GM06990 (cell line): ENCODE measurements at regions not wholly inside any gene's neighbourhood (a gene's known extent, or its start where the extent isn't known, plus 50 kb on each side); places are given as distances from the start of the nearest gene placed in this dataset.

Source experiments
- DNase-seq: peaks from one replicate; pipeline ENCODE4 v3.0.0-alpha.2; 2011; ENCODE audit not compliant: insufficient read length; ENCODE audit errors: extremely low read depth
- H3K27me3 ChIP-seq: replicated peaks from 2 replicates; pipeline ENCODE4 v1.6.0; 2011; ENCODE audit warnings: low read length; ENCODE audit not compliant: control insufficient read depth, insufficient read depth
- H3K36me3 ChIP-seq: 2 replicates; pipeline ENCODE4 v1.5.1; 2011; ENCODE audit warnings: low read length; ENCODE audit not compliant: control insufficient read depth, insufficient read depth
- H3K4me3 ChIP-seq: replicated peaks from 2 replicates; pipeline ENCODE4 v1.5.1; 2011; ENCODE audit warnings: low read depth, mild to moderate bottlenecking, control low read depth, low read length
- TF ChIP-seq, protein P1 (sequence below): IDR thresholded peaks from 2 replicates; pipeline ENCODE4 v1.5.1; 2011; ENCODE audit warnings: low read length, control low read depth, mild to moderate bottlenecking, inconsistent platforms; ENCODE audit not compliant: insufficient read depth, poor library complexity, severe bottlenecking

DNA sequence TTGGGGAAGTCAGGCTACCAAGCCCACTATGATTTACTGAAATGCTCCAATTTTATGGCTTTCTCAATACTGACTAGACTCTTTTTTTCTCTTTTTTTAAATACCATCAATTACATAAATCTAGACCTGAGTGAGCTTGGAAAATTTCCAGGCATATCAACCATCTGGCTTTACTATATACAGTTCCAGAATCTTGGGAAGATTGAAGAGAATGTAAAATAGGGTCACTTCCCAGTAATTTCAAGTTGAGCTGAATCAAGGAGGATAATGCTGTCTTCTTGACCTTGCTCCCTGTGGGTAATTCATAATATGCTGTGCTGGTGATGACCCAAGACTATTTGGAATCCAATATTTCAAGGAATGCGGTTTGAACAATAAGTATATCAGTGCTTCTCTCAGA is 108.1 kb downstream of the MAP3K21 start:
- H3K4me3 ChIP-seq, result no peak overlapping the region
- TF ChIP-seq, protein P1, sequence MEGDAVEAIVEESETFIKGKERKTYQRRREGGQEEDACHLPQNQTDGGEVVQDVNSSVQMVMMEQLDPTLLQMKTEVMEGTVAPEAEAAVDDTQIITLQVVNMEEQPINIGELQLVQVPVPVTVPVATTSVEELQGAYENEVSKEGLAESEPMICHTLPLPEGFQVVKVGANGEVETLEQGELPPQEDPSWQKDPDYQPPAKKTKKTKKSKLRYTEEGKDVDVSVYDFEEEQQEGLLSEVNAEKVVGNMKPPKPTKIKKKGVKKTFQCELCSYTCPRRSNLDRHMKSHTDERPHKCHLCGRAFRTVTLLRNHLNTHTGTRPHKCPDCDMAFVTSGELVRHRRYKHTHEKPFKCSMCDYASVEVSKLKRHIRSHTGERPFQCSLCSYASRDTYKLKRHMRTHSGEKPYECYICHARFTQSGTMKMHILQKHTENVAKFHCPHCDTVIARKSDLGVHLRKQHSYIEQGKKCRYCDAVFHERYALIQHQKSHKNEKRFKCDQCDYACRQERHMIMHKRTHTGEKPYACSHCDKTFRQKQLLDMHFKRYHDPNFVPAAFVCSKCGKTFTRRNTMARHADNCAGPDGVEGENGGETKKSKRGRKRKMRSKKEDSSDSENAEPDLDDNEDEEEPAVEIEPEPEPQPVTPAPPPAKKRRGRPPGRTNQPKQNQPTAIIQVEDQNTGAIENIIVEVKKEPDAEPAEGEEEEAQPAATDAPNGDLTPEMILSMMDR, result no peak
- H3K27me3 ChIP-seq, result no peaks in the 10 kb centered on the region
- DNase-seq, result no peak
- no peaks in the 10 kb centered on the region for H3K36me3 ChIP-seq

DNA sequence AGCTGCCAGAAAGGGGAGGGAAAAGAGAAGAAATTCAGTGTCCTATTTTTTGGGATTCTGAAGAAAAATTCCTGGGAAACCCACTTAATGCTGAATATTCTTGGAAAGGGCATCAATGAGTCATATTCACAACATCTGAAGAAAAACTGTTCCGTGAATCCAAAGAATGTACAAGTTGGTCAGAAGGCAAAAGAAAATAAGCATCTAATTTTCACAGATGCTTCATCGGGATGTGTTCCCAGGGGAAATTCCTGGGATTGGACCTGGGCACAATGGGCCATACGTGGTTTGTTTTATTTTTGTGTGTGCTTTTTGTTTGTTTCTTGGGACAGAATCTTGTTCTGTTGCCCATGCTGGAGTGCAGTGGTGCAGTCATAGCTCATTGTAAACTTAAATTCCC is 112.2 kb downstream of the MAP3K21 start:
- DNase-seq, result no peak

GRCh38 chr1:233440951-233441401 is 113.5 kb downstream of the MAP3K21 start:
- Histone ChIP-seq H3K36me3 (no peaks in the 10 kb centered on the region), H3K4me3 (no peak overlapping the region), H3K27me3 (no peaks in the 10 kb centered on the region)
- TF ChIP-seq, protein P1, result peak; percentile 65
- DNase-seq, result peak; percentile 25

More for the DNA sequence above, 112.2 kb downstream of the MAP3K21 start:
- TF ChIP-seq, protein P1, result no peak
- H3K4me3 ChIP-seq, result no peak overlapping the region
- no peaks in the 10 kb centered on the region for H3K36me3 ChIP-seq
- no peaks in the 10 kb centered on the region for H3K27me3 ChIP-seq

DNA sequence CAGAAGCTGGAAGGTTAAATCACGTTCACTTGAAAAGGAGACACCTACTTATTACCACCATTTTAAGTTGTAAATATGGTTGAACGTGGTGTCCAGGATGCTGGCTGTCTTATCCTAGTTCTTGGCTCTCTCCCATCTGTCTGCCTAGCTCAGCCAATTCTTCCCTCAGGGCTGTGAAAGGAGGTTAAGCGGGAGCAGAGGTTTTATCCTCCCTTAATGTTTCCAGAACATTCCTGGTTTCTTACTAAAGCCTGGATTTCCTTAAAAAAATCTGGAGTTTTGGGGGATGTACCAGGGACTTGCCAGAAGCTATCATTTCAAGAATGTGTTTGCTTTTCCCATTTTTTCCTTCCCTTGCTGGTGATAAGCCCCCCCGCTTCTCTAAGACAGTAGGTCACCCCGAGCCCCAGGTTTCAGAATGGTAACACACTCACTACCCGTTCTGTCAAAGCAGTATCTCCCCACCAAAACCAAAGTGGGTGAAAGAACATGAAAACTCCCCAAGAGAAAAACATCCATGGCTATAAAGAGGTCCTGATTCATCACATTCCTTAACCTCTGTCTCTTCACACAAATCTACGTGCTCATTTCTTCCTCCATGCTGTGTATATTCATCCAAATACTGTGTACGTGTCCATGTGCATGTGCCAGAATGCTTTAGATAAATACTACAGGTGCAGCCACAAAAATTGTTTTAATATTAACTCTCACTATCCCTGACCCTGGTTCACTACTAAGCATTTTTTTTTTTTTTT is 114.7 kb downstream of the MAP3K21 start:
- no peak for DNase-seq
- Histone ChIP-seq H3K4me3 (no peak overlapping the region), H3K36me3 (no peaks in the 10 kb centered on the region), H3K27me3 (no peaks in the 10 kb centered on the region)
- TF ChIP-seq, protein P1, result no peak

- Histone ChIP-seq H3K36me3 (no peaks in the 10 kb centered on the region), H3K27me3 (no peaks in the 10 kb centered on the region)
- TF ChIP-seq, protein P1, result no peak
Observed at GRCh38 chr1:233443040-233443760, 115.7 kb downstream of the MAP3K21 start.

More at GRCh38 chr1:233443040-233443760, 115.7 kb downstream of the MAP3K21 start:
- DNase-seq, result no peak
- no peak overlapping the region for H3K4me3 ChIP-seq
